ENCODE measurements at regions not wholly inside any gene's neighbourhood (a gene's known extent, or its start where the extent isn't known, plus 50 kb on each side); places are given as distances from the start of the nearest gene placed in this dataset.

DNA sequence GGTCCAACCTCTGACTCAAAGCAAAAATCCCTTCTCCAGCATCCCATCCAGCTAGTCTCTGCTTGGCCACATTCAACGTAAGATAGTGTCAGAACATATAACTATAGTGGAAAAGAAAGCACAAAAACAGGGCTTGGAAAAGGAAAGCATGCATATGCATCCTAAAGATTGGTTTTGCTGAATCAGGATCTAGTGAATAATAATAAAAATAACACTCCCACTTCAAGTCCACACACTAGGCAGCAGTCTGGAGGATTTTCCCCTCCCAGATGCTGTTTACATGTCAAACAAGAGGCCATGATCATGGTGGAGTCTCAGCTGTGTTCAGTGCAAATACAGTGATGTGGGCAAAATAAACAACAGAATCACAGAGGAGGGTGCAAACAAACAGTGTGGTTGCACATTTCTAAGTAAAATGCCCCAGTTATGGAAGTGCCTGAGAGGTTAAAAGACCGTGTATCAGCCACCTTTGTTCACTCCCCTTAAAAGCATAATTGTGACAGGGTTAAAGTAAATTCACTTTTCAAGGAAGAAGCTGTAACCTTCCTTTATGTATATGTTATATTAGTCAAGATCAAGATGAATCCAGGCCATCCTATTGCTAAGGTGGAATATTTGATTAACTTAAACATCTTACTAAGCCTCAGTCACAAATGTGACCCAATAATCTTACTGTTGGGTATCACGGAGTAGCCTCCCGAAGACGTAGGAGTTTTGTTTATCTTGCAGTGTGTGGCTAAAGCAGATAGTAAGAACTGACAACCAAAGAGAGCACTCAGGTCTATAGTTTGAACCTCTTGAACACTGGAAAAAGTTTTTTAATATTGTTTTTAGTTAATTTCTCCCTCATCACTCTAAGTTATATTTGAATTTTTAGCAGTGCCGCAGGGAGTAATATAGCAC lies 424.5 kb downstream of the SOX2 start:
- TF ChIP-seq, protein P1, sequence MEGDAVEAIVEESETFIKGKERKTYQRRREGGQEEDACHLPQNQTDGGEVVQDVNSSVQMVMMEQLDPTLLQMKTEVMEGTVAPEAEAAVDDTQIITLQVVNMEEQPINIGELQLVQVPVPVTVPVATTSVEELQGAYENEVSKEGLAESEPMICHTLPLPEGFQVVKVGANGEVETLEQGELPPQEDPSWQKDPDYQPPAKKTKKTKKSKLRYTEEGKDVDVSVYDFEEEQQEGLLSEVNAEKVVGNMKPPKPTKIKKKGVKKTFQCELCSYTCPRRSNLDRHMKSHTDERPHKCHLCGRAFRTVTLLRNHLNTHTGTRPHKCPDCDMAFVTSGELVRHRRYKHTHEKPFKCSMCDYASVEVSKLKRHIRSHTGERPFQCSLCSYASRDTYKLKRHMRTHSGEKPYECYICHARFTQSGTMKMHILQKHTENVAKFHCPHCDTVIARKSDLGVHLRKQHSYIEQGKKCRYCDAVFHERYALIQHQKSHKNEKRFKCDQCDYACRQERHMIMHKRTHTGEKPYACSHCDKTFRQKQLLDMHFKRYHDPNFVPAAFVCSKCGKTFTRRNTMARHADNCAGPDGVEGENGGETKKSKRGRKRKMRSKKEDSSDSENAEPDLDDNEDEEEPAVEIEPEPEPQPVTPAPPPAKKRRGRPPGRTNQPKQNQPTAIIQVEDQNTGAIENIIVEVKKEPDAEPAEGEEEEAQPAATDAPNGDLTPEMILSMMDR (conservative IDR thresholded peaks at IDR 0.05; ENCODE audit: control insufficient read depth, insufficient read depth, low read depth, low read length): no peak
- no peak overlapping the region for H3K4me3 ChIP-seq (ENCODE audit: control insufficient read depth, low read depth, low read length)
- DNase-seq (ENCODE audit: low read depth): no peak

DNA sequence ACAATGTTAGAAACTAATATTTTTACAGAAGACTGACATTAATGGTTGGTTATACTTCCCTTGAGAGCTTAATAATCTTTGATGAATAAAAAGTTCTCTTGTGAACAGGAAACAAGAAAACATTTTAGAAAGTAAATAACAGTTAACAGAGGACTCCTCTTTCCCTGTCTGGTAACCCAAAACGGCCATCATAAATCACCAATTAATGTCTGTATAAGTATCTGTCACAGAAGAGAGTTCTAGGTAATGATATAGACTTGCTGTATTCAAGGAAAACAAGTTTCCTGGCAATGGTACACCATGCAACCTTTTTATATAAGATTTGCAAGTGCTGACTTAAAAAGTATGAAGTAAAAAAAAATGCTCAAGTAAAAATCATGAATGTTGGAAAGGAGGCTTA lies 426.7 kb downstream of the SOX2 start:
- TF ChIP-seq, protein P1 (conservative IDR thresholded peaks at IDR 0.05; ENCODE audit: control insufficient read depth, insufficient read depth, low read depth, low read length): no peak
- no peak overlapping the region for H3K4me3 ChIP-seq (ENCODE audit: control insufficient read depth, low read depth, low read length)
- no peak for DNase-seq (ENCODE audit: low read depth)

DNA sequence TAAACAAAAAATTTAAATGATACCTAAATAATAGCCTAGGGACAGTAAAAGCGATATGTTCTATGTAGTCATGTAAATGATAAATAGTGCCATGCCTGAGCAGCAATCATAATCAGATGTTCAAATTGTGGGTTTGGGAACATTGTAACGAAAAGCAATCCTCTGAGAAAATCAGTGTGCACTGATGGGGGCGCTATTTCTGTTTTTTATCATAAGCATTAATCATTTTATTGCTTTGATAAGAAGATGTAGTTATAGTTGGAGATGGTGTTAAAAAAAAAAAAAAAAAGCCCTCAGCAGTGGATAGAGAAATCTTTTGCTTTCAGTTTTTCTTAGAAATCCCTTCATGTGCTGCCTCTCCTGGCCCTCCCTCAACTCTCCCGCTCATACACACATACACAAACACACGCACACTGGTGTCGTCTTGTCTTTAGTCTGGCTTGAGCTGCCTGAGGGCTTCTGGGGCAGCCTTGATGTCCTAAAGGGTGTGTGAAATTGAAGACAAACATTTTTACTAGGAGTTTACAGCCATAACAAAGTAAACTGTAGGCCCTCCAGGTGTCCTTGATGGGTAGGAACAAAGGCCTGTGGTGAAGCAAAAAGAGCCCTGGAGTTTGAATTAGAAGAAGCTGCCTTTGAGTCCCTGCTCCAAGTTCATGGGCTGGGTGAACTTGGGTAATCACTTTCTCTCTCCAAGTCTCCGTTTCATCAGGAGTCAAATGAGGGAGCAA lies 428.1 kb downstream of the SOX2 start:
- no peak for DNase-seq (ENCODE audit: low read depth)
- no peak overlapping the region for H3K4me3 ChIP-seq (ENCODE audit: control insufficient read depth, low read depth, low read length)
- TF ChIP-seq, protein P1 (conservative IDR thresholded peaks at IDR 0.05; ENCODE audit: control insufficient read depth, insufficient read depth, low read depth, low read length): no peak

DNA sequence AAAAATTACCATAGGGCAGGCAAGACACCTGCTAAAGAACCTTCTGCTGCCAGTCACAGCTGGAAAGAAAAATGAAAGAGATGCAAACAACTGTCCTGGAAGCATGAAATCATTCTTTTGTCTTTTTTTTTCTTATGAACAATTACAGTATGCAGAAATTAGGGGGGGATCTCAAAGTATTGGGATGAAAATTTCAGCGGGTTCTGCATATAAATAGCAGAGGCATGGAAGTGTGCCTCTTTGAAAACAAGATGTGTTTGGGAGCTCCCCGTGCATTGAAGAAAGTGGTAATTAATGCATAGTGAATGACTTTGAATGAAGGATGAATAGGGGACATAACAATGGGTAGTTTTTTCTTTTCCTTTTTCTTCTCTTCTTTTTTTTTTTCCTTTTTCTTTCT lies 431.2 kb downstream of the SOX2 start:
- H3K4me3 ChIP-seq (ENCODE audit: control insufficient read depth, low read depth, low read length): no peak overlapping the region
- no peak for DNase-seq (ENCODE audit: low read depth)
- TF ChIP-seq, protein P1 (conservative IDR thresholded peaks at IDR 0.05; ENCODE audit: control insufficient read depth, insufficient read depth, low read depth, low read length): no peak

DNA sequence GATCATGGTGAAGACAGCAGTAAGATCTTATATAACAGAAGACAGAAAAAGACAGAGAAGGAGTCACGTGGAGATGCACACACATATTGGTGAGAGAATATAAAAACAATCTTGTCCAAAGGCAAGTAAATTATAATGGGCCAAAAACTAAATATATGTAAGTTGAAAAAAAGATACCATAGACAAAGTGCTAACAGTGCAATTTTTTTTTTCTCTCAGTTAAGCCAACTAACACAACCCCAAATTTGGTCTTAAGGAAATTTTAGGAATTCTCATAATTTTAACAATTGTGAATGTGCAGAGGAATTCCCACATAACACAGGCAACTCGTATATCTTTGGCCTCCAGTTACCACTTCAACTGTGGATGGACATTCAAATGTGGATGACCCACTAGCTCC lies 432.2 kb downstream of the SOX2 start:
- DNase-seq (ENCODE audit: low read depth): no peak
- H3K4me3 ChIP-seq (ENCODE audit: control insufficient read depth, low read depth, low read length): no peak overlapping the region
- TF ChIP-seq, protein P1 (conservative IDR thresholded peaks at IDR 0.05; ENCODE audit: control insufficient read depth, insufficient read depth, low read depth, low read length): no peak

DNA sequence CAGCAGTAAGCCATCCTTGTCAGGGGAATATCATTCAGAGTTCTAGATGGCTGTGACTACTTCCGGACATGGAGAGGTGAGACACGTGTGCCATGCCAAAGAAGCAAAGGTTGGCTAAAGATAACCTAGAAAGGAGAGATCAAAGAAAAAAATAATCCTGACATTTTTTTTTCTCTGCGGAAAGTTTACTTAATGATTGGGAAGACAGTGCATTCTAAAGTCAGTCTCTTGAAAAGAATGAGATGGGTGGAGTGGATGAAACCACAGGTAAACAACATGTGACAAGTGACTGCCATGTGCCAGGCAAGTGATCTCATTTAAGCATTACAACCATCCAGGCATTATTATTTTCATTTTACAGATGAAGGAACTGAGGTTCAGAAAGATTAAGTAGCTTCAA lies 436.6 kb downstream of the SOX2 start:
- no peak for DNase-seq (ENCODE audit: low read depth)
- no peak overlapping the region for H3K4me3 ChIP-seq (ENCODE audit: control insufficient read depth, low read depth, low read length)
- TF ChIP-seq, protein P1 (conservative IDR thresholded peaks at IDR 0.05; ENCODE audit: control insufficient read depth, insufficient read depth, low read depth, low read length): no peak

Data from fibroblast of mammary gland (primary cell).